ENCODE measurements at regions not wholly inside any gene's neighbourhood (a gene's known extent, or its start where the extent isn't known, plus 50 kb on each side); places are given as distances from the start of the nearest gene placed in this dataset.

DNA sequence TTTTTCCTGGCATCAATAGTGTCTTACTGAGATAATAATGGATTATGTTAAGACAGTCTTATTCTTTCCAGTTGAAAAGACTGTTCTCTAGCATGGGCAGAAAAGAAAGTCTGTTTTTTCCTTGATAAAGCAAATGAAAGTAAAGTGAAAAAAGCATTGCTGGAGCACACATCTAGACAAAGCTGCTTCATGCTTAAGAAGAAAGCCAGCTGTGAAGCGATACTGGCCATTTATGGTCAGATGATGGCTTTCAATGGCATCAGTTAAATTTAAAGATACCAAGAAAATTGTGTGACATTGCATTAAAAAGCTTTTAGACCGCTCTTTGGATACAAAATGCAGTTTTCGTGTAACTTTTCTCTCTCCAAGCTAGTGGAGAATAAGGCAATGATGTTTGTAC, 242.1 kb upstream of the TRAM1L1 start:
- no peak for DNase-seq

DNA sequence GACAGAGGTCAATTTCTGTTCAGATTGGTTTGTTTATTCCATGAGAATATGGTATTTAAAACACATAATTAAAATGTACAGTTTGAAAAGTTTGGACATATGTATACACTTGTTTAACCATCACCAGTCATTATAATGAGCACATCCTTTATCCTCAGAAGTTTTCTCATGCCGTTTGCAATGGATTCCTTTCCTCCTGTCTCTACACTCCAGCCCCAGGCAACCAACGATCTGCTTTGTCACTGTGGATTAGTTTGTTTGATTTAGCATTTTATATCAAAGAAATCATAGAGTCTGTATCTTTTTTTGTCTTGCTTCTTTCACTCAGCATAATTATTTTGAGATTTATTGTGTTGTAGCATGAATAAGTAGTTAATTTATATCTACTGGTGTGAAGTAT, 243.0 kb upstream of the TRAM1L1 start:
- DNase-seq = no peak

- no peak for DNase-seq
Measured at GRCh38 chr4:117331817-117332216, 246.4 kb upstream of the TRAM1L1 start.

GRCh38 chr4:117334451-117335188, 249.2 kb upstream of the TRAM1L1 start:
- no peak for DNase-seq

DNA sequence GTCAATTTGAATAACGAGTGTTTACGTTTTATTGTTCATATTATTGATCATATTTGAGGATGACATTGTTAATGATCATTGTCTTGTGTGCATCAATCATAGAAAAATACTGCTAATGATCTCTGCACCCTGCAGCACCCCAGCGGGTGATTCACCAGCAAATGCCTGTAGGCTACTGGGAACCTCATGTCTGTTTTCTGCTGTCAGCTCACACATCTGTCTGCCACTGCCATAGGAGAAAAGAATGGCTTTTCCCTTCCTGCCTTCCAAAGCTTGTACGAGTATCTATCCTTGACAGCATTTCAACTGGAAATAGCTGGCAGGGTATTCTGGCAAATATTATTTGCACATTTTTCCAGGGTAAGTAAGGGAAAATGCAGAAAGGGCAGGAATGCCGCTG, 272.1 kb upstream of the TRAM1L1 start:
- DNase-seq = no peak

DNA sequence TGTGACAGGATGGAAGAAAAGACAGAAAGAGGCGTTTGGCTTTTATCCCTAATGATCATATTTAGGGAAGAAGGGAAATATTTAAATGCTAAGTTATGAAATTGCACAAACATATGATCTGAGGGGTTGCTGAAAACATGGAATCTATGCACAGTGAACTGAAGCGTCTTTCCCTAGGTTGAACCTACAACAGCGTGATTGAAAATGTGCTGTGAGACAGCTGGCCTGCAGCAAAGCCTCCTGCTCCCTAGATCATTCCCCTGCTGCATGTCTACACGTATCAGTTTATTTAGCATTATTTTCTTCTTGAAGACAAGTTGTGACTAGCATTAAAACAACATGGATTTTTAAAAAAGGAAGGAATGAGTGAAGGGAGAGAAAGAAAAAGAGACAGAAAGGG, 272.5 kb upstream of the TRAM1L1 start:
- no peak for DNase-seq

DNA sequence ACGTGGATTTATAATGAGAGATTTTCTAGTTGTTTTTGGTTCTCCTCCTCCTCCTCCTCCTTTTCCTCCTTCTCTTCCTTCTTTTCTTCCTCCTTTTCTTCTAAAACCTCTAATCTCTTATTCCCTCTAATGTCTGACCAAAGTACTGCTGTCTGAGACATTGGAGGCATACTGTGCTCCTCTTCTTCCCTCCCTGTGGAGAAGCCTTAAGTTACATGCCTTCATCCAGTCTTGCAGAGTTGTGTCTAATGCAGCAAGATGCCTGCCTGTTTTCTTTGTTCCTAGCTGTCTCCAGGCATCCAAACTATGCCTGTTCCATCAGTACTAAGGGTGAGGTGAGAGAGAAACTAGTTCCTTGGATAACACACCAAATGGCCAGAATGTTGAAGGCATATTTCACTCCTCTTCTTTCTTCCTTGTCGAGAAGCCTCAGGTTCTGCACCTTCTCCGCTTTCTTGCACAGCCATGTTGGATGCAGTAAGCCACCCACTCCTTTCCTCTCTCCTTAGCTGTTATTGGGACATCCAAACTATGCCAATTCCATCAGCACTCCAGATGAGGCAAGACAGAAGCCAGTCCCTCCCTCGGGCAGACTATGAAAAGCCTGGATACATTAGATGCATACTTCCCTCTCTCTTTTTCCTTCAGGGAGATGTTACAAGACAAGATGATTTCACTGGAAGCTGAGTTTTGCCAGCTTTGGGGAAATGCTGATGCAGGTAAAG, 285.7 kb upstream of the TRAM1L1 start:
- DNase-seq = no peak

DNA sequence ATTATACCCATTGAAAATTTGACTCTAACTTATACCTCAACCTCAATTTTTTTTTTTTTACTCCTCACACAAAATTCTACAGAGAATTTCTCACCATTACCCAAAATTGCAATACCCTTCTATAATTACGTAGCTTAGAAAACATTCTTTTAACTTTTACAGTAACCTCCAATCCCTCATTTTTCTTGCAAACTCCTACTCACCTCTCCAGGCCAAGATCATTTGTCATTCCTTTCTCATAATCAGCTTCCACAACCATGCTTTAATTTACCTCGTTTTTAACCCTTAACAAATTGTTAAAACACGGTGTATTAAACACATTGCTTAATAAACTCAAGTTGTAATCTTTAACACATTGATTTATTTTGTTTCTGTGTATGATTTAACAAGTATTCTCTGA, 289.7 kb upstream of the TRAM1L1 start:
- no peak for DNase-seq

DNA sequence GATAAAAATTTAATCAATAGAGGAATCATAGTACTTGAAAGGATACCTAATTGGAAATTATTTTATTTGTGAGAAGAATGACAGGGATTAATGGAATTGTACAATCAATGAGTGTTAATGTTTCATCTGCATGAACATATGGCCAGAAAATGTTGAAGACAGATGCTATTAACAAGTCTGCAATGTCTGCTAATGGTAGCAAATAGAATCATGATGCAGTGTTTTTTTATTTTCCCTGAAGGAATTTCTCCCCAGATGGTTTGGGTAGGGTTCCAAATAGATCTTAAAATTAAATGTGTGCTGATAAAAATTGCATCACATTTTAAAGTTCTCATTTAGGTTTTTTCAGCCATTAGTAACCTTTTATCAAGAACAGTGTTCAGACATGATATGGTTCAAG, 291.3 kb upstream of the TRAM1L1 start:
- DNase-seq = no peak

- DNase-seq = no peak
Measured at GRCh38 chr4:117378942-117379341, 293.6 kb upstream of the TRAM1L1 start.

GRCh38 chr4:117383468-117383867, 298.1 kb upstream of the TRAM1L1 start:
- no peak for DNase-seq

DNA sequence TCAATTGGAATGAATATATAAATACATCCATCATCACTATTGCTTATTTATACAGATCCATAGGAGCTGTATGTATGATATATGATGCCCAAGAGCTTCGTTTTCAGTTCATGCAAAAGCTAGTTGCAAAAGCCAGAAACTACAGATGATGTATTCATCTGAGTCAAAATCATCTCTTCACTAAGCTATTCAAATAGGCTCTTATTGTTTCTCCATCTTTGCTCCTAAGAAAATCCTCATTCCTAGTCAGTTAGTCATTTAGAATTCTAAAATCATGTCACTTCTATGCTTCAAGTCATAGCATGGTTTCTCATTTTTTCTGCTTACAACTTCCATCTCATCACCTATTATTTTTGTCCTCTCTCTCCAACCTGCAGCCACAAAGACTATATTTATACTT, 300.1 kb upstream of the TRAM1L1 start:
- DNase-seq = no peak

GRCh38 chr4:117387072-117387471, 301.7 kb upstream of the TRAM1L1 start:
- DNase-seq = no peak

- DNase-seq = no peak
Measured at GRCh38 chr4:117400039-117400835, 314.9 kb upstream of the TRAM1L1 start.

DNA sequence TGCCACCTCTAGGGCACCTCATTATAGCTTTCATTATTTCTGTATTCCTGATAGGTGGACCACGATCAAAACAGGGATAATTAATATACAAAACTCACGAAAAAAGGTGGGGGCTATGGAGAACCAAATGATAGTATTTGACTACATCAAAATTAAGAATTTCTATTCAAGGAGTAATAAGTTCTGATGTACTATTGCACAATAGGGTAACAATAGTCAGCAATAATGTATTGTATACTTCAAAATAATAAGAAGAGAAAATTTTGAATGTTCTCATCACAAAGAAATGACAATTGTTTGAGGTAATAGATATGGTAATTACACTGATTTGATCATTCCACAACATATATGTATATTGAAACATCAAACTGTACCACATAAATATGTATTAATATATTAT, 327.3 kb upstream of the TRAM1L1 start:
- DNase-seq = no peak

DNA sequence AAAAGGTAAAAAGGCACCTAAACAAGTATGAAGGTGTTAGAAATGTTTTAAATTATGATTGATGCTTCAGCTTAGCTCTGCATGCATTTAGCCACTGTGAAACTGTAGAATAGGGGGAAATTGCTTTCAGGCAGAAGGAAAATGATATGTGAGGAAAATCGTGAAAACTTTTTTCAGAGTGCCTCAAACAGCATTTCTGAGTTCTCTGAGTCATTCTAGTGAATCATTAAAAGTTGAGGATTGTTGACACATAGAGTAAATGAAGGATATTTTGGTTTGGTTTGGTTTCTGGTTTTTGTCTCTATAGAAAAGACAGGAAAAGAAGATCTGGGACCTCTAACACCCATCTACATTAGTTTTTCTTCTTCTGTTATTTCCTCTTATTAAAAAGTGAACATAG, 332.5 kb upstream of the TRAM1L1 start:
- no peak for DNase-seq

- DNase-seq = no peak
Measured at GRCh38 chr4:117420948-117421347, 335.6 kb upstream of the TRAM1L1 start.

DNA sequence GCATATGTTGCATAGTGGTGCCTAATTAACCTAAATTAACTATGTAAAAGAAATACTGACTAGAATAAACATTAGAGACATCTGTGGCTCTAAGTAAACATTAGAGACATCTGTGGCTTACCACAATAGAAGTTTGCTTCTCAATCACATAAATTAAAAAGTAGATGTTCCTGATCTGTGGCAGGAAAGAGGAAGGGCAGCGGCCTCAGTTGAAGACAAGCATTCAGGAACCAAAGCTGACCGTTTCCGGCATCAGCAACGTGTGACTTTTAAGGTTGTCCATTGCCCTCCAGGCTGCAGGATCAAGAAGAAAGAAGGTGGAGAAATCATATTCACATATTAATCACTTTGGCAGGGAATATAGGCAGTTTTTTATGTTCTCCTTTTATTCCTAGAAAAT, 336.3 kb upstream of the TRAM1L1 start:
- no peak for DNase-seq

- DNase-seq = no peak
Measured at GRCh38 chr4:117422297-117422696, 336.9 kb upstream of the TRAM1L1 start.

DNA sequence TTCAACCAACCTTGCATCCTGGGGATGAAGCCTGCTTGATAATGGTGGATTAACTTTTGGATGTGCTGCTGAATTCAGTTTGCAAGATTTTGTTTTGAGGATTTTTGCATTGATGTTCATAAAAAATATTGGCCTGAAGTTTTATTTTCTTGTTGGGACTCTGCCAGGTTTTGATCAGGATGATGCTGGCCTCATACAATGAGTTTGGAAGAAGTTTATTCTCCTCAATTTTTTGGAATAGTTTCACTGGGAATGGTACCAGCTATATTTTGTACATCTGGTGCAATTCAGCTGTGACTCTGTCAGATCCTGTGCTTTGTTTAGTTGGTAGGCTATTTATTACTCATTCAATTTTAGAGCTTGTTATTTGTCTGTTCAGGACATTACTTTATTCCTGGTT, 340.3 kb upstream of the TRAM1L1 start:
- no peak for DNase-seq

GRCh38 chr4:117428536-117428935, 343.2 kb upstream of the TRAM1L1 start:
- no peak for DNase-seq

DNA sequence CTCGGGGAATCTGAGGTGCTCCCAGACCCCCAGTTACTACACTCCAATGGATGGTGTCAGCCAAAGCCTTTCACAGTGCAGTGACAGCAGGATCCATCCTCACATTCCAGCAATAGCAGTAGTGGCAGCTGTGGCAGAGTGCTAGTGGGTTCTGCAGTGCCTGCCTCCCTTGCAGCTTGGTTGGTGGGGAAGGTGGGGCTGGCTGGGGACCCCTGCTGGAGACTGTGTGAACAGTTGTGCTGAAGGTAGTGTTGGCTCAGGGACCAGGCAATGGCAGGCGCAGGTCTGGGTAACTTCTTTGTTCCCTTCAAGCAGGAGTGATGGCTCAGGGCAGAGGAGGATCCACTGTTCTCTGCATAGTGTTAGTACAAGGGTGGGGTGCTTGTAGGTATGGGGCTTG, 343.7 kb upstream of the TRAM1L1 start:
- no peak for DNase-seq

- no peak for DNase-seq
Measured at GRCh38 chr4:117429506-117429905, 344.1 kb upstream of the TRAM1L1 start.

- DNase-seq = no peak
Measured at GRCh38 chr4:117434424-117434823, 349.0 kb upstream of the TRAM1L1 start.

Measured in KG1 (cell line).